Choroid plexus epithelial cell (primary cell): ENCODE measurements at regions not wholly inside any gene's neighbourhood (a gene's known extent, or its start where the extent isn't known, plus 50 kb on each side); places are given as distances from the start of the nearest gene placed in this dataset.

Source experiments
- DNase-seq: peaks from one replicate; pipeline ENCODE4 v3.0.0-alpha.2; 2010; ENCODE audit warnings: low read depth
- H3K4me3 ChIP-seq: 2 replicates; pipeline ENCODE4 v1.5.1; 2011; ENCODE audit warnings: low read depth, mild to moderate bottlenecking, control low read depth, low read length, moderate library complexity
- TF ChIP-seq, protein P1 (sequence below): conservative IDR thresholded peaks from 2 replicates; pipeline ENCODE4 v1.5.1; 2011; ENCODE audit warnings: low read depth, mild to moderate bottlenecking, control low read depth, inconsistent platforms, low read length, moderate library complexity

- no peak overlapping the region for H3K4me3 ChIP-seq
- TF ChIP-seq, protein P1, sequence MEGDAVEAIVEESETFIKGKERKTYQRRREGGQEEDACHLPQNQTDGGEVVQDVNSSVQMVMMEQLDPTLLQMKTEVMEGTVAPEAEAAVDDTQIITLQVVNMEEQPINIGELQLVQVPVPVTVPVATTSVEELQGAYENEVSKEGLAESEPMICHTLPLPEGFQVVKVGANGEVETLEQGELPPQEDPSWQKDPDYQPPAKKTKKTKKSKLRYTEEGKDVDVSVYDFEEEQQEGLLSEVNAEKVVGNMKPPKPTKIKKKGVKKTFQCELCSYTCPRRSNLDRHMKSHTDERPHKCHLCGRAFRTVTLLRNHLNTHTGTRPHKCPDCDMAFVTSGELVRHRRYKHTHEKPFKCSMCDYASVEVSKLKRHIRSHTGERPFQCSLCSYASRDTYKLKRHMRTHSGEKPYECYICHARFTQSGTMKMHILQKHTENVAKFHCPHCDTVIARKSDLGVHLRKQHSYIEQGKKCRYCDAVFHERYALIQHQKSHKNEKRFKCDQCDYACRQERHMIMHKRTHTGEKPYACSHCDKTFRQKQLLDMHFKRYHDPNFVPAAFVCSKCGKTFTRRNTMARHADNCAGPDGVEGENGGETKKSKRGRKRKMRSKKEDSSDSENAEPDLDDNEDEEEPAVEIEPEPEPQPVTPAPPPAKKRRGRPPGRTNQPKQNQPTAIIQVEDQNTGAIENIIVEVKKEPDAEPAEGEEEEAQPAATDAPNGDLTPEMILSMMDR: no peak
- DNase-seq: no peak
These were observed 407.0 kb upstream of the MGAT4C start for GRCh38 chr12:86663173-86663572.

- DNase-seq: no peak
- TF ChIP-seq, protein P1: no peak
- H3K4me3 ChIP-seq: no peak overlapping the region
These were observed 406.3 kb upstream of the MGAT4C start for GRCh38 chr12:86662464-86662863.

DNA sequence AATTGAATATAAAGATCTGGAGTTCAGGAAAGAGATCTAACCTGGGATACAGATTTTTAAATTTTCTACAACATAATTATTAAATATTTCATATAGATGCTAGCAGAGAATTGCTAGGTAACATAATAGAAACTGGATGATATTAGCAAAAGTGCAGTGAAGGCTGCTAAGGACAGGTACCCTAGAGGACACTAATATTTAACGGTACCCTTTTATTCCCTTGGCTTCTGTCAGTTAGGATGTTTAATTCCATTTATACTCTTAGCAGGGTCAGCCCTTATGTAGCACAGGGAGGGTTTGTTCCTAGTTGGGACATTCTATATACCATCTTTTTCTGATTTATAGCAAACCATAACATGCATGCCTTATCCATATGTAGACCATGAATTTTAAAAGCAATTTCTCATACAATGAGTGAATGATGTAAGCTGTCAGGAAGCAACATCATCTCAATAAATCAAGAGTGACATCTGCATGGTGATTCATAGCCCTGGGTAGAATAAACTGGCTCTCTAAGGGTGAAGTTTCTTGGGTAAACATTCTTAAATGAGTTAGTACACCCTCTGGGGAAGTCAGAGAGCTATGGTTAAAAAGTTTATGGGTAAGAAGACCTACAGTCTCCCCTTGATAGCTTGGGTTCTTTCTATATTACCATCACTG is 404.4 kb upstream of the MGAT4C start:
- H3K4me3 ChIP-seq: no peak overlapping the region
- TF ChIP-seq, protein P1: no peak
- peak; percentile 18 for DNase-seq

DNA sequence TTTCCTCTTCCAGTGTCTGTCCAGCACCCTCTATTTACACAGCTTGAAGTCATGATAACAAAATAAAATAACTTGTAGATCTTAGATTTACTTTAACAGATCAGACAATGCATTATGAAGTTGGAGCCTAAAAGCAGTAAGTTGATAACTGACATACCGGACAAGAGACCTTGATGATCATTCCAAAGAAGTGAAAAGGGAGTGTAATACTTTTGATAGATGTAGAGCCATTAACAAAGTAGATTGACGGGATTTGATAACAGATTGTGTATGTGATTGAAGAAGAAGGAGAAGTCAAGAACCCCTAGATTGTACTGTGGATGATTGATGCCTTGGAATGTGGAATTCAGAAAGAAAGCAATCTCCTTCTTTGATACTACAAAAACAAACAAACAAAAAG is 403.8 kb upstream of the MGAT4C start:
- DNase-seq: no peak
- H3K4me3 ChIP-seq: no peak overlapping the region
- TF ChIP-seq, protein P1: no peak

- no peak for DNase-seq
- TF ChIP-seq, protein P1: no peak
- no peak overlapping the region for H3K4me3 ChIP-seq
These were observed 402.1 kb upstream of the MGAT4C start for GRCh38 chr12:86658303-86658702.

GRCh38 chr12:86647800-86648199 is 391.6 kb upstream of the MGAT4C start:
- H3K4me3 ChIP-seq: no peak overlapping the region
- no peak for DNase-seq
- TF ChIP-seq, protein P1: no peak
